HEK293T (cell line): ENCODE measurements at regions not wholly inside any gene's neighbourhood (a gene's known extent, or its start where the extent isn't known, plus 50 kb on each side); places are given as distances from the start of the nearest gene placed in this dataset.

ENCODE experiments used
- CTCF ChIA-PET: fragments of 350-600 bp; formaldehyde crosslinking; extraction: SDS; loops from one replicate; lab custom pipeline; 2021; ENCODE audit warnings: antibody characterized with exemption, inconsistent platforms; lab: Yijun Ruan, JAX
- POLR2A ChIA-PET: fragments of 350-600 bp; formaldehyde crosslinking; extraction: SDS; loops from one replicate; lab custom pipeline; 2020; ENCODE audit warnings: antibody characterized with exemption, inconsistent platforms; lab: Yijun Ruan, JAX
- DNase-seq: peaks from one replicate; pipeline ENCODE4 v3.0.0; 2012; ENCODE audit warnings: mixed read lengths; ENCODE audit errors: extremely low spot score
- ARNT ChIP-seq: fragments of 450-650 bp; IDR thresholded peaks from 2 replicates; pipeline ENCODE4 v1.6.1; 2017; ENCODE audit warnings: mild to moderate bottlenecking
- BHLHE40 ChIP-seq: fragments of 450-650 bp; IDR thresholded peaks from 2 replicates; pipeline ENCODE4 v1.6.1; 2016; ENCODE audit warnings: mild to moderate bottlenecking, moderate library complexity, borderline replicate concordance
- CTBP1 ChIP-seq: fragments of 450-650 bp; IDR thresholded peaks from 2 replicates; pipeline ENCODE4 v1.6.1; 2016; ENCODE audit warnings: borderline replicate concordance
- ELF4 ChIP-seq: fragments of 450-650 bp; IDR thresholded peaks from 2 replicates; pipeline ENCODE4 v1.6.1; 2017; ENCODE audit warnings: antibody characterized with exemption
- FOXA1 ChIP-seq: fragments of 450-650 bp; IDR thresholded peaks from 2 replicates; pipeline ENCODE4 v1.6.1; 2016; ENCODE audit warnings: mild to moderate bottlenecking
- FOXK2 ChIP-seq: fragments of 450-650 bp; IDR thresholded peaks from 2 replicates; pipeline ENCODE4 v1.6.1; 2016; ENCODE audit warnings: mild to moderate bottlenecking
- FOXM1 ChIP-seq: fragments of 450-650 bp; IDR thresholded peaks from 2 replicates; pipeline ENCODE4 v1.6.1; 2017; ENCODE audit warnings: mild to moderate bottlenecking, borderline replicate concordance
- HDGF ChIP-seq: fragments of 450-650 bp; IDR thresholded peaks from 2 replicates; pipeline ENCODE4 v1.6.1; 2017; ENCODE audit warnings: antibody characterized with exemption, borderline replicate concordance
- L3MBTL2 ChIP-seq: fragments of 450-650 bp; conservative IDR thresholded peaks from 2 replicates; pipeline ENCODE4 v1.6.1; 2016; ENCODE audit warnings: mild to moderate bottlenecking
- LEF1 ChIP-seq: fragments of 450-650 bp; IDR thresholded peaks from 2 replicates; pipeline ENCODE4 v1.6.1; 2017; ENCODE audit warnings: mild to moderate bottlenecking, borderline replicate concordance
- NFRKB ChIP-seq: fragments of 450-650 bp; IDR thresholded peaks from 2 replicates; pipeline ENCODE4 v1.6.1; 2016; ENCODE audit warnings: mild to moderate bottlenecking, moderate library complexity
- PKNOX1 ChIP-seq: fragments of 450-650 bp; IDR thresholded peaks from 2 replicates; pipeline ENCODE4 v1.6.1; 2016
- SP1 ChIP-seq: fragments of 450-650 bp; IDR thresholded peaks from 2 replicates; pipeline ENCODE4 v1.6.1; 2017
- SUZ12 ChIP-seq: fragments of 450-650 bp; IDR thresholded peaks from 2 replicates; pipeline ENCODE4 v1.6.1; 2016; ENCODE audit warnings: mild to moderate bottlenecking
- TARDBP ChIP-seq: fragments of 450-650 bp; IDR thresholded peaks from 2 replicates; pipeline ENCODE4 v1.6.1; 2016
- ZNF384 ChIP-seq: fragments of 450-650 bp; IDR thresholded peaks from 2 replicates; pipeline ENCODE4 v1.6.1; 2016

GRCh38 chr22:49207008-49208003 lies 620.4 kb downstream of the BRD1 start:
- ChIA-PET CTCF (no interaction called here), POLR2A (no interaction called here)
- no peak for DNase-seq
- no peak for TF ChIP-seq NFRKB
- no peak for TF ChIP-seq ARNT
- no peak for TF ChIP-seq SP1
- TF ChIP-seq L3MBTL2 = no peak
- no peak for TF ChIP-seq ZNF384
- no peak for TF ChIP-seq HDGF
- TF ChIP-seq ELF4 = no peak
- no peak for TF ChIP-seq FOXK2
- TF ChIP-seq PKNOX1 = no peak

GRCh38 chr22:49206281-49206680 lies 621.4 kb downstream of the BRD1 start:
- DNase-seq = no peak
- TF ChIP-seq FOXA1 (no peak), L3MBTL2 (no peak), ELF4 (no peak), CTBP1 (no peak), PKNOX1 (no peak), ARNT (no peak), HDGF (no peak), ZNF384 (no peak), BHLHE40 (no peak), TARDBP (no peak), SUZ12 (no peak), FOXK2 (no peak), SP1 (no peak), FOXM1 (no peak), LEF1 (no peak), NFRKB (no peak)
- CTCF ChIA-PET = no interaction called here

GRCh38 chr22:49205483-49205800 lies 622.2 kb downstream of the BRD1 start:
- ChIA-PET POLR2A (no interaction called here), CTCF (no interaction called here)
- no peak for DNase-seq
- TF ChIP-seq FOXK2 (no peak), TARDBP (no peak), SP1 (no peak), ZNF384 (no peak)

More at GRCh38 chr22:49206281-49206680, 621.4 kb downstream of the BRD1 start:
- POLR2A ChIA-PET = no interaction called here

GRCh38 chr22:49204599-49205482 lies 622.8 kb downstream of the BRD1 start:
- POLR2A ChIA-PET = no interaction called here
- TF ChIP-seq FOXA1 = no peak
- TF ChIP-seq FOXK2 = no peak
- TF ChIP-seq FOXM1 = no peak
- TF ChIP-seq ARNT = no peak
- no peak for TF ChIP-seq SUZ12
- TF ChIP-seq HDGF = no peak
- TF ChIP-seq CTBP1 = no peak
- TF ChIP-seq BHLHE40 = no peak
- TF ChIP-seq SP1 = no peak
- TF ChIP-seq TARDBP = no peak
- DNase-seq = no peak
- CTCF ChIA-PET = no interaction called here

GRCh38 chr22:49203859-49204598 lies 623.6 kb downstream of the BRD1 start:
- no peak for TF ChIP-seq NFRKB
- no peak for TF ChIP-seq LEF1
- no peak for TF ChIP-seq FOXM1
- no peak for TF ChIP-seq ARNT
- TF ChIP-seq FOXA1 = no peak
- no peak for TF ChIP-seq BHLHE40
- no peak for TF ChIP-seq TARDBP
- no peak for TF ChIP-seq SP1
- no peak for DNase-seq
- ChIA-PET POLR2A (no interaction called here), CTCF (no interaction called here)
